Right lobe of liver (tissue), 4 donors: ENCODE measurements at regions not wholly inside any gene's neighbourhood (a gene's known extent, or its start where the extent isn't known, plus 50 kb on each side); places are given as distances from the start of the nearest gene placed in this dataset.

Experiments used
- CTCF ChIP-seq, 4 donors: fragments of 200-600 bp in 3 of 4; fragments of 450-650 bp in 1 of 4; IDR thresholded peaks; one replicate each; pipeline versions ENCODE4 v1.5.1 to v1.8.0; 2016 to 2022; ENCODE audit warnings: antibody characterized with exemption in 4 of 4, mild to moderate bottlenecking in 2 of 4
- POLR2A ChIP-seq: fragments of 450-650 bp; IDR thresholded peaks from one replicate; pipeline ENCODE4 v1.6.1; 2017; ENCODE audit warnings: antibody characterized with exemption, mild to moderate bottlenecking
- donor health status: DM: no; HTN: no; CAD: no.
- donor health status: DM: no; HTN: no; CAD: no.
- donor health status: DM: no; HTN: yes; CAD: no.

GRCh38 chr10:45513551-45513950, 139.5 kb downstream of the ALOX5 start:
- no peak for TF ChIP-seq CTCF (IDR thresholded peaks at IDR 0.05)
- no peak for TF ChIP-seq POLR2A
